ENCODE measurements at regions not wholly inside any gene's neighbourhood (a gene's known extent, or its start where the extent isn't known, plus 50 kb on each side); places are given as distances from the start of the nearest gene placed in this dataset.

GRCh38 chr2:217664761-217665160 lies 338.0 kb downstream of the TNS1 start:
- no peak for TF ChIP-seq CTCF (IDR thresholded peaks at IDR 0.05)
- TF ChIP-seq POLR2A (IDR thresholded peaks at IDR 0.05), result no peak
